Endothelial cell of umbilical vein (primary cell): ENCODE measurements at regions not wholly inside any gene's neighbourhood (a gene's known extent, or its start where the extent isn't known, plus 50 kb on each side); places are given as distances from the start of the nearest gene placed in this dataset.

Experiments
- BruUV-seq: library from RNA; stranded (reverse); fragments of 400-500 nt; replicated peaks from 2 replicates; lab custom pipeline; 2021; lab: Mats Ljungman, UMichigan
- CTCF ChIA-PET: fragments of 300-600, 350-600 bp; sonication (Branson Sonifier 250); formaldehyde crosslinking; loops from one replicate; lab custom pipeline; 2021; ENCODE audit warnings: antibody characterized with exemption, inconsistent platforms; lab: Charles Lee
- POLR2A ChIA-PET: fragments of 300-600, 350-600 bp; sonication (Branson Sonifier 250); formaldehyde crosslinking; loops from one replicate; lab custom pipeline; 2021; ENCODE audit warnings: antibody characterized with exemption, inconsistent platforms; lab: Charles Lee
- DNase-seq: peaks from one replicate; pipeline ENCODE4 v3.0.0-alpha.2; 2011; ENCODE audit warnings: low read depth, low spot score
- FAIRE-seq: peaks from 2 replicates; lab custom pipeline; 2011; peaks lifted over from hg19 to GRCh38; lab: Jason Lieb, UNC
- H2AFZ ChIP-seq: 2 replicates; pipeline ENCODE4 v1.6.0; 2012; ENCODE audit warnings: low read depth, low read length, control low read depth, inconsistent platforms
- H3K27ac ChIP-seq: 2 replicates; pipeline ENCODE4 v1.5.1; 2011; ENCODE audit warnings: low read depth, mild to moderate bottlenecking, control low read depth, low read length, moderate library complexity; ENCODE audit not compliant: insufficient read depth
- H3K27me3 ChIP-seq, 2 experiments: 2 replicates each; pipeline versions ENCODE4 v1.6.0 to v1.6.1; 2011; ENCODE audit warnings: low read length in 2 of 2, mixed read lengths in 1 of 2; ENCODE audit not compliant: control insufficient read depth in 2 of 2, insufficient read depth in 2 of 2
- H3K36me3 ChIP-seq, 2 experiments: 2 replicates in 1 of 2; 3 replicates in 1 of 2; pipeline ENCODE4 v1.5.1; 2011; ENCODE audit warnings: low read length in 2 of 2, mild to moderate bottlenecking in 1 of 2, moderate library complexity in 1 of 2; ENCODE audit not compliant: control insufficient read depth in 2 of 2, insufficient read depth in 2 of 2; ENCODE audit errors: extremely low read depth in 1 of 2
- H3K4me1 ChIP-seq: 3 replicates; pipeline ENCODE4 v1.5.1; 2011; ENCODE audit warnings: mild to moderate bottlenecking, low read length; ENCODE audit not compliant: control insufficient read depth, insufficient read depth; ENCODE audit errors: extremely low read depth
- H3K4me2 ChIP-seq: 2 replicates; pipeline ENCODE4 v1.6.1; 2011; ENCODE audit warnings: low read length, control low read depth, mixed read lengths; ENCODE audit not compliant: insufficient read depth
- H3K4me3 ChIP-seq, 3 experiments: fragments of 200-600 bp in 1 of 3; sonication (generic), shearing (Covaris generic) in 1 of 3; replicated peaks in 1 of 3; 2 replicates each; pipeline ENCODE4 v1.5.1; 2011 to 2016; ENCODE audit warnings: control low read depth in 3 of 3, low read length in 3 of 3, mild to moderate bottlenecking in 2 of 3, inconsistent platforms in 1 of 3, low read depth in 1 of 3, moderate library complexity in 1 of 3; ENCODE audit not compliant: insufficient read depth in 1 of 3
- H3K79me2 ChIP-seq: 2 replicates; pipeline ENCODE4 v1.6.0; 2012; ENCODE audit warnings: low read length, inconsistent platforms; ENCODE audit not compliant: control insufficient read depth, insufficient read depth
- H3K9ac ChIP-seq: replicated peaks from 2 replicates; pipeline ENCODE3; 2011; ENCODE audit warnings: low read length, control low read depth; ENCODE audit not compliant: insufficient read depth; ENCODE audit errors: extremely low read depth
- H3K9me1 ChIP-seq: replicated peaks from 3 replicates; pipeline ENCODE4 v1.6.0; 2011; ENCODE audit warnings: mild to moderate bottlenecking, low read length; ENCODE audit not compliant: control insufficient read depth, insufficient read depth; ENCODE audit errors: extremely low read depth
- H3K9me3 ChIP-seq: replicated peaks from 2 replicates; pipeline ENCODE4 v1.5.1; 2012; ENCODE audit warnings: low read length, inconsistent platforms; ENCODE audit not compliant: control insufficient read depth, insufficient read depth
- H4K20me1 ChIP-seq: replicated peaks from 2 replicates; pipeline ENCODE3; 2011; ENCODE audit warnings: mild to moderate bottlenecking, low read length; ENCODE audit not compliant: control insufficient read depth, insufficient read depth; ENCODE audit errors: extremely low read depth
- CTCF ChIP-seq, 2 donors: IDR thresholded peaks; 1 replicate in 1 of 2; 2 replicates in 1 of 2; pipeline ENCODE4 v1.5.1; 2011; ENCODE audit warnings: low read length in 2 of 2, mild to moderate bottlenecking in 2 of 2, moderate library complexity in 2 of 2, control low read depth in 1 of 2, inconsistent platforms in 1 of 2, low read depth in 1 of 2; ENCODE audit not compliant: insufficient read depth in 1 of 2; ENCODE audit errors: extremely low read depth in 1 of 2
- EZH2 ChIP-seq: IDR thresholded peaks from 2 replicates; pipeline ENCODE4 v1.6.1; 2012; ENCODE audit warnings: borderline replicate concordance, low read depth, mild to moderate bottlenecking, moderate library complexity, low read length, inconsistent platforms; ENCODE audit not compliant: severe bottlenecking
- FOS ChIP-seq: IDR thresholded peaks from 2 replicates; pipeline ENCODE4 v1.6.1; 2011; ENCODE audit warnings: mild to moderate bottlenecking, low read length, moderate library complexity, borderline replicate concordance; ENCODE audit not compliant: insufficient read depth
- GATA2 ChIP-seq: IDR thresholded peaks from 2 replicates; pipeline ENCODE4 v1.7.0; 2011; ENCODE audit warnings: low read depth, mild to moderate bottlenecking, moderate library complexity, mixed read lengths, low read length; ENCODE audit not compliant: insufficient read length, insufficient read depth
- JUN ChIP-seq: IDR thresholded peaks from 2 replicates; pipeline ENCODE4 v1.6.1; 2011; ENCODE audit warnings: borderline replicate concordance, low read depth; ENCODE audit not compliant: insufficient read length, insufficient read depth
- MAX ChIP-seq: IDR thresholded peaks from 2 replicates; pipeline ENCODE4 v1.6.1; 2011; ENCODE audit not compliant: insufficient read depth, insufficient read length
- MYC ChIP-seq: IDR thresholded peaks from one replicate; pipeline ENCODE4 v1.6.1; 2011; ENCODE audit warnings: mild to moderate bottlenecking, low read depth, low read length
- POLR2A ChIP-seq: IDR thresholded peaks from 2 replicates; pipeline ENCODE4 v1.6.1; 2012; ENCODE audit warnings: low read depth, mild to moderate bottlenecking, control low read depth, low read length
- POLR2AphosphoS5 ChIP-seq: IDR thresholded peaks from 2 replicates; pipeline ENCODE4 v1.6.1; 2012; ENCODE audit warnings: low read depth, mild to moderate bottlenecking, control low read depth, low read length, moderate library complexity; ENCODE audit not compliant: insufficient read depth
- dilution Hi-C: fragments of 300-500 bp; cut with MboI; formaldehyde crosslinking; loops from one replicate; pipeline ENCODE4 v1.15.0; 2019; ENCODE audit warnings: low sequenced_read_pairs; ENCODE audit not compliant: extremely low pct_ligation_motif_present
- intact Hi-C: fragments of 100-400 bp; cut with micrococcal nuclease; formaldehyde crosslinking; loops from one replicate; pipeline ENCODE4 v1.10.0; 2022

- TF ChIP-seq MYC (no peak), POLR2A (no peak), CTCF (IDR thresholded peaks at IDR 0.05; ENCODE audit: extremely low read depth in 1 of 2, insufficient read depth in 1 of 2, low read depth in 1 of 2, low read length in 2 of 2) (peak in 1 of 2 donors; percentile 2), GATA2 (no peak), FOS (no peak), POLR2AphosphoS5 (no peak), MAX (no peak), EZH2 (no peak), JUN (no peak)
- POLR2A ChIA-PET: interaction anchor here (0.5 kb wide), 1 partner anchor 342 kb away, joined by 11 read pairs; no protein-coding TSS in a partner anchor
- Histone ChIP-seq H3K27me3 (no peaks in the 10 kb centered on the region), H3K4me2 (no peak overlapping the region), H3K27ac (no peak overlapping the region), H3K4me3 (no peak overlapping the region), H4K20me1 (no peaks in the 10 kb centered on the region), H3K36me3 (no peaks in the 10 kb centered on the region), H3K9ac (no peak overlapping the region), H3K79me2 (no peaks in the 10 kb centered on the region), H3K9me1 (no peaks in the 10 kb centered on the region), H2AFZ (no peak overlapping the region), H3K4me1 (peaks cover 6% of the 10 kb centered on the region), H3K9me3 (no peaks in the 10 kb centered on the region)
- dilution Hi-C loops: no loop called here
- BruUV-seq: no TSS peak
- DNase-seq (peak; percentile 12), FAIRE-seq (no peak)
- CTCF ChIA-PET: interaction anchor here (0.7 to 1.7 kb wide), 10 partner anchors 9 to 480 kb away, joined by 3 to 8 read pairs (median 4); no protein-coding TSS in a partner anchor
- intact Hi-C loops: loop anchor here (1.0 kb wide), 2 partner anchors 320 to 383 kb away; no protein-coding TSS in a partner anchor
Observed at GRCh38 chr6:146901940-146902816, 302.0 kb upstream of the STXBP5 start.
